ENCODE measurements at regions not wholly inside any gene's neighbourhood (a gene's known extent, or its start where the extent isn't known, plus 50 kb on each side); places are given as distances from the start of the nearest gene placed in this dataset.

DNA sequence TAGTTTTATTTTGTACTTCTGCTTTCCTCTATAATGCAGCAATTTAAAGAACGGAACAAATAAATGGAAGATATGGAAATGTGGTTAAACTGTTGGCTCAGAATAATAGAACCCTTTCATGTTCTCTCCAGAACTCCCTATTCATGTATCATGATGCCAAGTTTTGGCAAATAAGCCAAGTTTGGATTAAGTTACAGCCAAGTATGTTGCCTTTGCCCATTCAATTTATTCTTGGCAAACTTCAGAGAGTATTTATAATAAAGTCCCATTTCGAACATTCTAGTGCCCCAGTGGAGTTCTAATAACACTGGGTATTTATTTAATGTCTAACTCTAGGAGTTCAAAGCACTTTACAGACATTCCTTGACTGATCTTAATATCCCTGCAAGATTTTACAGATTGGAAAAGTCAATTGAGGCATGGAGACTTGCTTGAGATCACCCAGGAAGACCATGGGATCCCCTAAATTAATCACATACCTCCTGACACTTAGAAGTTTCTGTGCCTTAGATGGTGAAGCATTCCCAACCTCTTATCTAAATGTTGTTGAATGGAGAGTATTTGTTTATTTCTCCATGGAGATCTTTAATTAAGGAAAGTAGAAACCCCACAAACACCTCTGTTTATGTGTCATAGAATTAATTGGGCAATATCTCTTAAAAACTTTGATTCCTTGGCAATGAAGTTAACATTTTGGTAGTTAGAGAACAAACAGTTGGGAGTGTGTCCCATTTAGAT lies 106.7 kb downstream of the ACKR3 start:
- Histone ChIP-seq H3K14ac (ENCODE audit: insufficient read length) (no peak overlapping the region), H2AFZ (ENCODE audit: low read length) (no peak overlapping the region), H4K20me1 (replicated peaks in 1 of 2; ENCODE audit: control insufficient read depth in 1 of 2, insufficient read depth in 2 of 2, low read length in 2 of 2) (peaks cover 0 to 4% of the 10 kb centered on the region in 2 experiments), H3K36me3 (ENCODE audit: control insufficient read depth in 2 of 4, insufficient read depth in 4 of 4, low read length in 3 of 4) (no peaks in the 10 kb centered on the region; a peak in 1 of 8 replicates), H3K4me3 (ENCODE audit: extremely low read depth in 1 of 4, insufficient read depth in 2 of 4, low read depth in 3 of 4, low read length in 4 of 4) (no peak overlapping the region), H3K4me2 (ENCODE audit: insufficient read depth in 1 of 2, low read depth in 2 of 2, low read length in 2 of 2) (no peak overlapping the region), H2BK15ac (ENCODE audit: low read length) (no peak overlapping the region), H3K27me3 (replicated peaks in 1 of 4; ENCODE audit: control insufficient read depth in 3 of 4, extremely low read depth in 1 of 4, insufficient read depth in 3 of 4, low read length in 3 of 4) (no peaks in the 10 kb centered on the region), H3K18ac (ENCODE audit: extremely low read depth, low read length) (no peak overlapping the region), H2BK5ac (ENCODE audit: low read depth, low read length) (no peak overlapping the region), H3K4ac (replicated peaks; ENCODE audit: insufficient read length, low read depth, low read length) (no peak overlapping the region), H3K27ac (ENCODE audit: low read depth, low read length) (no peak overlapping the region), H4K91ac (replicated peaks; ENCODE audit: insufficient read length, low read length) (no peak overlapping the region), H2AK5ac (ENCODE audit: low read depth, low read length) (no peak overlapping the region), H3K79me1 (ENCODE audit: low read depth, low read length) (no peaks in the 10 kb centered on the region), H4K8ac (ENCODE audit: extremely low read depth, insufficient read depth, low read length) (no peak overlapping the region), H3K9ac (replicated peaks in 1 of 4; ENCODE audit: extremely low read depth in 1 of 4, low read depth in 3 of 4, low read length in 3 of 4) (no peak overlapping the region), H4K5ac (ENCODE audit: insufficient read length, low read depth, low read length) (no peak overlapping the region), H3K4me1 (replicated peaks in 1 of 4; ENCODE audit: control insufficient read depth in 3 of 4, insufficient read depth in 4 of 4, low read length in 3 of 4) (peaks cover 0 to 4% (median 0%) of the 10 kb centered on the region in 4 experiments; a peak in 1 of 7 replicates), H3K23me2 (ENCODE audit: low read depth, low read length) (no peaks in the 10 kb centered on the region), H3K79me2 (ENCODE audit: control insufficient read depth in 1 of 2, insufficient read depth in 2 of 2, low read length in 2 of 2) (no peaks in the 10 kb centered on the region), H3K9me3 (ENCODE audit: insufficient read depth in 2 of 2, low read depth in 1 of 2, low read length in 1 of 2) (peaks cover 10 to 14% of the 10 kb centered on the region in 2 experiments), H3K23ac (ENCODE audit: insufficient read length) (no peak overlapping the region), H3K56ac (replicated peaks; ENCODE audit: insufficient read length, low read depth, low read length) (no peak overlapping the region), H2BK20ac (ENCODE audit: low read length) (no peak overlapping the region), H2BK12ac (ENCODE audit: low read depth, low read length) (no peak overlapping the region), H2BK120ac (replicated peaks; ENCODE audit: low read depth, low read length) (no peak overlapping the region)
- FAIRE-seq (no peak), DNase-seq (ENCODE audit: low read depth in 1 of 2, low spot score in 2 of 2) (no peak)
- ChIA-PET POLR2A (ENCODE audit: partially characterized antibody) (no interaction called here), CTCF (ENCODE audit: partially characterized antibody) (no interaction called here)
- 89% methylated on average over 2 of the region's 2 CpGs; no CpG with 5 or more reads in 1 of the 2 experiments for WGBS, 2 experiments (ENCODE audit: extremely low coverage in 1 of 2, insufficient coverage in 1 of 2, insufficient read length in 1 of 2, insufficient replicate concordance in 2 of 2, low coverage in 1 of 2, low lambda C conversion rate in 2 of 2, missing lambda C conversion rate in 1 of 2)
- no peak for TF ChIP-seq RBBP5 (IDR thresholded peaks at IDR 0.05; ENCODE audit: borderline replicate concordance, low read depth, low read length)
- TF ChIP-seq JUND (IDR thresholded peaks at IDR 0.05; ENCODE audit: low read length), result no peak
- no peak for TF ChIP-seq FOSL1 (IDR thresholded peaks at IDR 0.05; ENCODE audit: insufficient read depth, low read depth, low read length)
- TF ChIP-seq MAFK (IDR thresholded peaks at IDR 0.05; ENCODE audit: low read depth, low read length), result no peak
- no peak for TF ChIP-seq SUZ12 (IDR thresholded peaks at IDR 0.05; ENCODE audit: low read length)

Measured in H1 (cell line).